Activated CD4-positive, CD25-positive, alpha-beta regulatory T cell (primary cell): ENCODE measurements at regions not wholly inside any gene's neighbourhood (a gene's known extent, or its start where the extent isn't known, plus 50 kb on each side); places are given as distances from the start of the nearest gene placed in this dataset.

Source experiments
- DNase-seq, 4 experiments: peaks; one replicate each; lab custom pipeline; 2025; lab: John Stamatoyannopoulos, UW

DNA sequence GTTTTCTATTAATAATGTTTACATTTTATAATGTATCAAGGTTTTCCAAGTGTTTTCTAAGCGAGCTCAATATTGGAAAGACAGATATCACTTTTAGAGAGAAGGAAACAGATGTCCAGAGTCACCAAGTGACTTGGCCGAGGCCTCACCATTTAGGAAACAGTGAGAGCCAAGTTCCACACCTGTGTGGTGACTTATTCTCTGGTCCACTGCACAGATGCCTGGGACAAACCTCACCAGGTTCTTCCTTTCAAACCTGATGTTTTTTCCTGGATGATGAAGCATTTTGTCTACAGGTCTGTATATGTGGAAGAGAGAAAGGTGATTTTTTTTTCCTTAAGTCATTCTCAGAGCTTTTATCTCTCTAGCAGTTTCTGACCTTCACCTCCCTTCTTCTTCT, 280.7 kb downstream of the LPIN1 start:
- DNase-seq = no peak

GRCh38 chr2:12031866-12032265, 285.4 kb downstream of the LPIN1 start:
- DNase-seq = no peak

- no peak for DNase-seq
These were observed 286.0 kb downstream of the LPIN1 start for GRCh38 chr2:12032398-12032797.

DNA sequence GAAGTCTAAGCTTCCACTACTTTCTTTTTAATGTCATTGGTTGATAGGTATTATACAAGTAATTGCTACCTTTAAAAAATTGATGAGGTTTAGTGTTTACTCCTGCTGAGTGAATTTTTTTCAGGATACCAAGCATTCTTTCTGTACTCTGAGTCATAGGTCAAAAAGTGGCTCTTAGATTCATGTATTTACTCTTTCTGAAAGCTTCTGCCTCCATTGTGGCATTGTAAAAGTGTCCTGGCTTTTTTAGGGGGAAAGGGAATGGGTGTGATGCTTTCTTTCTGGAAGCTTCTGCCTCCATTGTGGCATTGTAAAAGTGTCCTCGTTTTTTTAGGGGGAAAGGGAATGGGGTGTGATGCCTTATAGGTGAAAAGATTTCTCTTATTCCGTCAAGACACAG, 286.5 kb downstream of the LPIN1 start:
- DNase-seq = no peak

- no peak for DNase-seq
These were observed 287.1 kb downstream of the LPIN1 start for GRCh38 chr2:12033494-12033893.

- DNase-seq = no peak
These were observed 287.9 kb downstream of the LPIN1 start for GRCh38 chr2:12034382-12034781.

DNA sequence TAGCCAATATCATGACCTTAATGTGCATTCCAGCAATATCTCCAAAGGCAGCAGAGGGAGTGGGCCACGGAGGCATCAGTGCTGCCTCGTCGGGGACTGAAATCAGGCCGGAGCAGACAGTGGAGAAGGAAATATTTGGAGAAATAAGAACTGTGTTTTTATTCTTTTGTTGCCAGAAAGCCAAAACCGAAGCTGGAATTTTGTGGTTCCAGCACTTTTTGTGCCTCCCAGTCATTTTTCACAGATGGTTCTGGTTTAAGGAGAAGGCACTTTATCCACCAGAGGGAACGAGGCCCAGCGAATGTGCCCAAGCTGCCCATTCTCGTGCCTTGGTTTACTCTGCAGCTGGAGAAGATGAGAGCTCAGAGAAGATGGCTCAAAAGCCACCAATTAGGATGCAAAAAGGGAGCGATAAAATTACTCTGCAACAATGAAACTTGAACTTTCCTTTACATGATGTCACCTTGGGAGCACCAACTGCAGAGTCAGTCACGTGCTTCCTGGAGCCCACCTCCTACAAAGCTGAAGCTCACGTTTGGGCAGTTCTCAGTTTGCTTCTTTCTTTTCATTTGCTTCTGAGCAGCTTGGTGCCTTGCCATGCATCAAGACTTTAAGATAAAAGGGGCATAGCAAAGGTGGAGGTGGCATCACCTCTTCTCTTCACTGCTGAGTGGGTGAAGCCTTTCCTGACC, 288.7 kb downstream of the LPIN1 start:
- no peak for DNase-seq

- DNase-seq = no peak
These were observed 289.7 kb downstream of the LPIN1 start for GRCh38 chr2:12035956-12036639.

GRCh38 chr2:12036640-12036983, 290.2 kb downstream of the LPIN1 start:
- DNase-seq = no peak

GRCh38 chr2:12037301-12037700, 290.9 kb downstream of the LPIN1 start:
- DNase-seq = no peak

DNA sequence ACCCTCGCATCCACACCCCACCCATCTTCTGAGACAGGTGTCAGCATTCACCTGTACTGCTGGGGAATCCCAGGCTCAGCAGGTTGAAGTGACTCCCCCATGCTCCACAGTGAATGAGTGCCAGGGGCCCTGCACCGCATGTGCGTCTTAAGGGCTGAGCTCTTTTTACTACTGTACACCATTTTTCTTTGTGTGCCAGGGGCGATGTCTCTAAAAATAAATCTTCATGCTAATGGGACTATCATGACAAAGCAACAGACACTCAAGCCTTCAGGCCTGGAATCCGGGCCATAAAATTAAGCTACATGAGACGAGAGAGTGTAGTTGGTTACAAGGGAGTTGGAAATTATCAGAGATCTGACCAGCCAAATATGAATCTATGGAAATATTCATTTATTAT, 294.8 kb downstream of the LPIN1 start:
- DNase-seq = no peak

GRCh38 chr2:12043131-12043530, 296.7 kb downstream of the LPIN1 start:
- DNase-seq = no peak

DNA sequence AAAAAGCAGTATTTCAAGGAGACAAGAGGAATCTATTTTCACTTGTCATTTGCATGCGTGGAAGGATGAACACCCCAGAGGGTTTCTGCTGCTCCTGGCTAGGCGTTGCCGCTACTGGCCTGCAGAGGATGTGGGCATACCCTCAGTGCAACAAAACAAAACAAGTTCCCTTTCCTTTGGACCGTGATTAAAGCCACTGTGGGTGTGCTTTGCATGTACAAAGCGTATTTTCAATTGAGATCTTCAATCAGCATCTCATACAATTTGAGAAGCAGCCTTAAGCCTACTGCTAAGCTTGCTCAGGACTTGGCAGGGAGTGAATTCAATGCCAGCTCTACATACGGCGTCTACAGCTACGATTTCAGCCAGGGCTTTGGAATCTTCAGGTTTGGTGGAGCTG, 298.4 kb downstream of the LPIN1 start:
- no peak for DNase-seq

DNA sequence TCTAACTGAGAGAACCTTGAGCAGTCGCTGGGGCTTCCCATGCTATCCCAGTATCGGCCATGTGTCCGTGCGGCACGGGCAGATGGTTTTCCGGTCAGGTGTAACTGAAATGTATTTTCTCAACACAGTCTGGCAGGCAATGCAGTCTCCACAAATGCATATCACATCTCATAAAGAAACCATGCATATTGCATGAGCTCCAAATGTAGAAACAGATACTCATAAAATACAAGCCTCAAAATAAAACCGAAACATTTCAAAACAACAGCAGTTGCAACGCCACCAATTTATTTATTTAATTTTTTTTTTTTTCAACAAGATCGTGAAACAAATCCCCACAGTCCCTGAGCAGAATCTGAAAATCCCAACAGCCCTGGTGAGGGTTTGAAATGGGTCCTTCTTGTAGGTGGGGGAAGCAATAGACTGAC, 299.4 kb downstream of the LPIN1 start:
- no peak for DNase-seq

DNA sequence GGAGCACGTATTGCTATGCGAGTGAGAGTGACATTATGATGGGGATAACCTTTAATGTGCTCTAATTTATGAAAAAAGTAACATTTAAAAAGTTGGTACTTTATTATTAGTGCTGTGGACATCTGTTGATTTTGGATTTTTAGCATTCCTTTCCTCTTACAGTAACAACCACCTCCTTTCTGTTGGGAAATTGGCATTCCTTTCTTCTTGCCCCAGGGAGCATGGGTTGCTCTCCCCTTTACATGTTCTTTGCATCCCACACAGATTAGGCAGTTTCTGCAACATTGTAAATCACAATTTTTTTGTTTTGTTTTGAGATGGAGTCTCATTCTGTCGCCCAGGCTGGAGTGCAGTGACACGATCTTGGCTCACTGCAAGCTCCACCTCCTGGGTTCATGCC, 300.2 kb downstream of the LPIN1 start:
- no peak for DNase-seq

- DNase-seq = no peak
These were observed 301.3 kb downstream of the LPIN1 start for GRCh38 chr2:12047761-12048160.

- no peak for DNase-seq
These were observed 302.1 kb downstream of the LPIN1 start for GRCh38 chr2:12048550-12048949.

GRCh38 chr2:12050396-12050795, 304.0 kb downstream of the LPIN1 start:
- no peak for DNase-seq

DNA sequence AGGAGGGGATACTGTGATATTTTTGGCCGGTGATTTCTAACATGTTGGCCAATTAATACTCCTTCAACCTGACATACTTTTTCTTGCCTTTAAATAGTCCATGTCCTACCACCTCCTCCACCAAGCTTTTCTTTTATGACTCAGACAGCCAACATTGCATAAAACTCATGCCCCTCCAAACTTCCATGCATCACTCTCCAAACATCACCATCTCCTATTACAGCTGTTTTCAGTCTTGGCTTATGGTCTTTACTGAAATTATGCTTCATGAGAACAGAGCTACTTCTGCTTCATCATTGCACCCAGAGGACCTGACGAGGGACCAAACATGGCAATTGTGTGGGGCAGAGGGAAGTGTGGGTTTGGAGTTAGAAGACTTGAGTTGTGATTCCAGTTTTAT, 305.4 kb downstream of the LPIN1 start:
- DNase-seq = no peak

DNA sequence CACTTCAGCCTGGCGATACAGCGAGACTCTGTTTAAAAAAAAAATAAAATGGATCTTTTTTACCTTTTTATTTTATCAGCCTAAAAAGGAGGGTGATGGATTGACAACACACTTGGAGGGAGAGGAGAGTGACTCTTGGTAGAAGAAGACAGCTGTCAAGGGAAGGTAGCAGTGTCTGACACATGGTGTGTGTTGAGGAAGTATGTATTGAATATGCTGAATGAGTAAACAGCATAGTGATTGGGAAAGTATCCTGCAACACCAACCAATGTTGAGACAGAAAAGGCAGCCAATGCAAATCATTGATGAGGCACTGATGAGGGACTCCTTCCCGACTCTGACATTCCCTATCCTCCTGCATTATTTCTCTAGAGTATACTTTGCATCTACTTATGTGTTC, 306.4 kb downstream of the LPIN1 start:
- no peak for DNase-seq

DNA sequence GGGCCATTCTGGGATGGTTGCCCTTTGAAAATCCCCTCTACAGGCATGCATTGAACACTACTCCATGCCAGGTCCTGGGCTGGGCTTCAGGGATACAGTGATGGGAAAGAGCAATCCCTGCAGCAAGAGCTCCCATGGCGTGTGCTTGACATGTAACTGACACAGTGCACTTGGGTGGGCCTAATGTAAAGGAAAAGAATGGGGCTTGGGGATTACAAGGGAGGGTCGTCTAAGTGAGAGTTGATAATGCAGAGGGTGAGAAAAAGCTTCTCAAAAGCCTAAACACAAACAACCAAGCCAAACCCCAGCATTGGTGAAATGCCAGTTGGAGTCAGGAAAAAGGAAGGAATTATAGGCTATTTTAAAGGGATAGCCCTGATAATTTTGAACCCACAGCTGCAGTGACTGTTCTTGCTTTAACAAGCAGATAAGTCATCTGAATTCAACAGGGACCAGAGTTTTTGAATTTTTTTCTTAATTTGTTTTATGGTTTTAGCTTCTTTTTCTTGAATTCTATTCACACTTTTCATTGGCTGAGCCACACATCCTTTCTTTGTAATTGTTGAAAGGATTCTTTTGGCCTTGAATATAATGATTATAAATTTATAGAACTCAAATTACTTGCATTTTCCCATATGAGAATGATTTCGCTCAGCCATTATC, 308.7 kb downstream of the LPIN1 start:
- no peak for DNase-seq

DNA sequence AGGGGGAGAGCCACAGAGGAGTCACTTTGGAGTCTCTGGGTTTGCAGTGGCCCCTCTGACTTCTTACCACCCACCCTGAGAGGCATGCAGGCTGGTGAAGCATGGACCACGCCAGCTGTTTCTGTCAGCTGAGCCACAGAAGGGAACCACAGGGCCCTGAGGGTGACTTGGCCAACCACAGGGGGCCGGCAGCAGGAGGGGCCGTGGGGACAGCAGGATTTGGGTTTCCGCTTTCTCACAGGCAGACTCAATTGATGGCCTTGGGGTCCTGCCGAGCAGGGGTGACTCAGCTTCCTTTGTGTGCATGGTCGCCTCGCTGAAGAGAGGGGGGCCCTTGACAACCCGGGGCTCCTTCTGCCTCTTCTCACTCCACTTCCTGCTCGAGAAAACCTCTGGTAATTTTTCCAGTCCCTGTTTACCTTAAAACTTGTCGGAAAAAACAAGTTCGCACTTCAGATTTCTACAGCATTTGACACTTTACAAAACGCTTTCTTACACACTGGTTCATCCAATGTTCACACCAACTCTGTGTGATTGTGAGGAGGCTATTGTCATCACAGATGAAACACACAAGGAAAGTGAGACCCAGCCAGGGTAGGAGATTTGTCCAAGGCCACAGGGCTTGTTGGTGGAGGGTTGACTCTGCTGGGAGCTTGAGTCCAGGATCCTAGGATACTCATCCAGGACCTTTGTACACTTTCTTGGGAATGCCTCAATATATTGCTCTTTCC, 311.2 kb downstream of the LPIN1 start:
- DNase-seq = peak in 1 of 4 experiments; percentile 3
